DMS153 treated with DMSO at 0.1 percent for 48 hours (cell line): ENCODE measurements at regions not wholly inside any gene's neighbourhood (a gene's known extent, or its start where the extent isn't known, plus 50 kb on each side); places are given as distances from the start of the nearest gene placed in this dataset.

Source experiments
- DNase-seq: peaks from one replicate; lab custom pipeline; 2025; ENCODE audit not compliant: unreplicated experiment; lab: John Stamatoyannopoulos, UW

GRCh38 chr9:89806371-89807100, 201.7 kb downstream of the GADD45G start:
- DNase-seq = no peak

GRCh38 chr9:89807101-89807395, 202.2 kb downstream of the GADD45G start:
- no peak for DNase-seq

DNA sequence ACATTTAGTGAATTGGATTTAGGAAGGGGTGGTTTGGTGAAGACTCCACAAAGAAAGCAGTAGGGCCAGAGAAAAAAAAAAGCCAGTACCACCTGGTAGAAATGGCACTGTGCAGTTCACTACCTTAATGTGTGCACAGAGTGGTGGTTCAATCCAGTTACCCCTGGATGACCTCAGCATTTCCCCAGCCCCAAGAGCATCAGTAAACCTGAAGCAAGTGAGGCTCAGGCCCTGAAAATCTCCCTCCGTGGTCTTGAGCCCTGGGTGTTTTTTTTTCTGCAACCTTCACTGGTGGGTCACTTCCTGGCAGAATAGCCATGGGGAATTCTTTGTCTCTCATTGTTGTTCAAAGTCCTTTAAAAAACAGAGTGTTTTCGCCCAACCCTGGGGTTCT, 202.9 kb downstream of the GADD45G start:
- DNase-seq = no peak

DNA sequence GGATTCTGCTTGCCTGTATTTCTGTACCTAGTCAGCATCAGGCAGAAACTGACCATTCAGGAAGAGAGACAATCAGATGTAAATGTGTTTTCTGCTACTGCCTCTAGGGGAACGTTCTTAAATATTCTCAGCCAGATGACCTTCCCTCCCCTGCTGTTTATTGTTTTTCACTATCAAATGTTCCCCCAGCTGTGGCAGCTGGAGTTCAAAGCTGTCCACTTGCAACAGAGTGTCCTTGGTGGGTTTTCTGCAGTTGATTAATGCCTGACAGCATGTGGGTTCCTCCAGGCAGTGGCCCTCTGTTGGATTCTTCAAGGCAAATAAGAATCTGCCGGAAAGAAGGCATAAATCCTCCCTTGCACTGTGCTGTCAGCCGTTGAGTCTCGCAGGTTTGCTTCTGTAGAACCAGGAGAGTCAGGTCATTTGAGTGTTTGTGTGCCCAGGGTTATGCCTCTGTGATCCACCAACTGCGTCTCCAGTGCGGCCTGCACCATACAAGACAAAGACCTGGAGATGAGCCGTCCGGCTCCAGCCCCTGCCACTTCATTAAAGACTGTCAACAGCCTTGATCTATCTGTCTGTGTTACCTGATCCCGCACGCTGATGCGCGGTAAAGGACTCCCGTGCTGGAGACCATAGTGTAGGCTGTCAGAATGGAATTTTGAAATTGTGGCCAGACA, 203.4 kb downstream of the GADD45G start:
- DNase-seq = peak; percentile 37

DNA sequence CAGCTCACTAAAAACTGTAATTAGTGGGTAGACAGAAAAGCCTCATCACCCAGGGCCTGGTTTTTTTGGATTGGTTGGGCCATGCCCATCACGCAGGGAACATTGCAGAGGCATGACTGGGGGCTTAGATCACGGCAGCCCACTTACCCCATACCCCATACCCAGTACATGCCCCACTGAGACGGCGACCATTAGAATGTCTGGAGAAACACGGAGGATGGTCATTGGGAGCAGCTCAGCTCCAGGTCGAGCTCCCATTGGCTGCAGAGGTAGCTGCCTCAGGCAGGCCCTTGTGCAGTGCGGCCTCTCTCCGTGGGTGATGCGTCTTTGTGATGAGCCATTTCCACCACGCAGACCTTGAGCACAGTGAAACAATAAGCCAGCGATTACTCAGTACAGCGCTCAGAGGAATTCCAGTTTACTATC, 204.0 kb downstream of the GADD45G start:
- no peak for DNase-seq

- DNase-seq = no peak
Observed at GRCh38 chr9:89810431-89810830, 205.6 kb downstream of the GADD45G start.

- no peak for DNase-seq
Observed at GRCh38 chr9:89811356-89811755, 206.5 kb downstream of the GADD45G start.

DNA sequence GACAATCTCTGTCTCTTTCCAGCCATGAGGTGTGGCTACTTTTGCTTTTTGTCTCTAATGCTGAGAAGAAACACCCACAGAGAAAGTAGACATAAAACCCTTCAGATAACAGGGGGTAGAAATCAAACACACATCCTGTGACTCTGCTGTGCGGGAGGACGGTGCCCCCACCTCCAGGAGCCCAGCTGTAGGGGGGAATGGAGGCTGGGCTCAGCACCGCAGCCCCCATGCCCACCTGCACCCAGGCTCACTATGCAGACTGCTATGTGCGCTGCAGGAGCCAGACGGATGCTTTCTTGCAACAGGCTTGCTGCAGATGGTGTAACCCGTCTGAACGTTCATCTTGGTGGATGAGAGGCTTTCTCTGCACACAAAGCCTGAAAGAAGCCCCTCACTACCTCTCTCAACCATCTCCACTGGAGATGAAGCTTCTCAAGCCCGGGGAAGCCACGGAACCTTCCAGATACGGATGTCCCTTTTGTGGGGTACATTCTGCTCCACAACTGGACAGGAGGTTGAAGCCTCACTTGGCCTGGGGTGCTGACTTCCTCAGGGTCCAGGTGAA, 207.2 kb downstream of the GADD45G start:
- DNase-seq = no peak

- no peak for DNase-seq
Observed at GRCh38 chr9:89812556-89813181, 207.9 kb downstream of the GADD45G start.

DNA sequence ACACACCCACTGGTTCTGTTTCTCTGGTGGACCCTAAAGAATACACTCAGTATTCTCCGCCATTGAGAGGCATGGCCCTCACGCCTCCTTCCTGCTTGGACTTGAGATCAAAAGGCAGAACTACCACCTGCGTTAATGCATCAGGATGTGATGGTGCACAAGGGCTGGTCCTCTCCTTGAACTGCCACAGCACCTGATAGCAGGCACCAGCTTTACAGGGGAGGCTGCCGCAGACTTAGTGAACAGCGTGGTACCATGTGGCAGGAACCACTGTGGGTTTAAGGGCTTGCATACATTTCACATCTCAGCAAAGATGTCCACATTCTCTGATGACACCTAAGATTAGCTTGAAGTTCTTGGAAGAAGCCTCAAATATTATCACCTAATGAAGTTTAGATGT, 208.7 kb downstream of the GADD45G start:
- DNase-seq = no peak

- peak; percentile 69 for DNase-seq
Observed at GRCh38 chr9:89814340-89815040, 209.7 kb downstream of the GADD45G start.

- no peak for DNase-seq
Observed at GRCh38 chr9:89815061-89815902, 210.5 kb downstream of the GADD45G start.

DNA sequence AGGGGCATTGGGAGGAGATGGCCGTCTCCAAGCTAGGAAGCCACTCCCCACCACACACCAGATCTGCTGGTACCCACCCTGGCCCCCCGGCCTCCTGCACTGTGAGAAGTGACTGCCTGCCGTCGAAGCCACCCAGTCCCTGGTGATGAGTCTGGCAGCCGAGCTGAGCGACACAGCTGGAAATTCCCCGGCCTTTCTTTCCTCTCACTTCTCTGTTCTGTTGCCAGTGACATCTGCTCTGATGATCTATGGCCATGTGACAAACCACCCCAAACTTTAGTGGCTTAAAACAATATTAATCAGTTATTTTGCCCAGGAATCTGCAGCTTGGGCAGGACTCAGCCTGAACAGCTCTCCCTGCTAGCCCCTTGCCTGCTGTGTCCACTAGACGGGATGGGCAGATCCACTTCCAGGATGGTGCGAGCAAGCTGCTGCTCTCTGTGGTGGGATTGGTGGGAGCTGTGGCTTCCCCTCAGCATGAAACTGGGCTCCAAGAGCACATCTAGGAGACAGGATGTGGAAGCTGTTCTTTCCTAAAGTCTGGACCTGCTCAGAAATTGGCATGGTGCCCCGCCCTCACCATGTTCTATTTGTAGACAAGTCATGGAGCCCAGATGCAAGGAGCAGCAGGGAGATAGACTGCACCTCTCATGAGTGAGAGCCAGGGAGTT, 211.2 kb downstream of the GADD45G start:
- DNase-seq = no peak

GRCh38 chr9:89817151-89817950, 212.5 kb downstream of the GADD45G start:
- no peak for DNase-seq

DNA sequence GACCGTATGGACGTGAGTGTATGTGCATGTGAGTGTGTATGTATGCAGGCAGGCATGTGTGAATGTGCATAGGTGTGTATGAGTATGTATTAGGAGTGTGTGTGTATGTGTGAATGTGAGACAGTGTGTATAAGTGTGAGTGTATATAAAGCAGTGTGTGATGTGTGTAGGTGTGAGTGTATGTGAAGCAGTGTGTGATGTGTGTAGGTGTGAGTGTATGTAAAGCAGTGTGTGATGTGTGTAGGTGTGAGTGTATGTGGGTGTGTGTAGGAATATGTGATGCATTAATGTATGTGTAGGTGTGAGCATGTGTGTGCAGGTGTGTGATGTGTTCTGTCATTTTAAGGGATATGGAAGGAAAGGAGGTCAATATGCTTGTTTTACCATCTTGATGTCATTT, 215.5 kb downstream of the GADD45G start:
- no peak for DNase-seq

- DNase-seq = no peak
Observed at GRCh38 chr9:89821081-89821480, 216.3 kb downstream of the GADD45G start.

- no peak for DNase-seq
Observed at GRCh38 chr9:89822996-89823395, 218.2 kb downstream of the GADD45G start.

- no peak for DNase-seq
Observed at GRCh38 chr9:89825669-89826068, 220.9 kb downstream of the GADD45G start.

- no peak for DNase-seq
Observed at GRCh38 chr9:89826186-89826585, 221.4 kb downstream of the GADD45G start.
